ENCODE measurements at regions not wholly inside any gene's neighbourhood (a gene's known extent, or its start where the extent isn't known, plus 50 kb on each side); places are given as distances from the start of the nearest gene placed in this dataset.
"Not testable (repeated sequence)": the region's sequence is repeated elsewhere in the genome, so short reads cannot be mapped to it uniquely, and the experiment has no call there.

DNA sequence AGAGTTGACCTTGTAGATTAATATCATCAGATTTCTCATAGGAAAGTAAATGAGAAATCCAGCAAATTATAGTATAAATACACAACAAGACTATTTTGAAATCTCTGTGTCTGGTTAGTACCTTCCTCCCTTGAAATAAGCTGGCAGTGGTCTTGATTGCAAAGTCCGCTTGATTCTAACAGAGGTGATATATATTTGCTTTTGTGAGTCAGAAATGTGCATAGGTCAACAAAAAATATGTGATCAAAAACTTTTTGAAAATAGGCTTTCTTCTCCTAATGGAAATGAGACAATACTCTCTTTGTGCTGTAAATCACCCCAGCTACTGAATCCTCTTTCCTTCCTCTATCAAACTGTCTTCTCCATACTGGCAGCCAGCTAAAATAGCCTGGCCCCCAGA lies 749.2 kb upstream of the CDH10 start:
- no peak for DNase-seq (ENCODE audit: low read depth)

GRCh38 chr5:25393256-25393655 lies 748.5 kb upstream of the CDH10 start:
- no peak for DNase-seq (ENCODE audit: low read depth)

DNA sequence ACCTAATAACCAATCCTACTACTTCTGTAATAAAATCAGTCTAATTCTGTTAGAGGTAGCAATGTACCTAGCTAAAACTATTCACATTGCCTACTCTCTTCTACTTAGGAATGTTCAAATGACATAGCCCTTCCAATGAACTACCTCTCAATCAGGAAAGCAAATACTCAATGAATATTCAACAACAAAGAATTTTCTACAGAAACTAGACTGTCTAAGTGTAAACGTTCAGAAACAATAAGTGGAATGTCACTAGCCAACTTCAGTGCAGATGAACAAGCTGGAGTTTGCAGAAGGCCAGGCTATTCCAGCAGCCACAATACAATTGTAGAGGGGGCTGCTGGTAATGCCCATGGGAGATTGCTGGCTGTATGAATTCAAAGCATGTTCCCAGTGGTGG lies 743.2 kb upstream of the CDH10 start:
- no peak for DNase-seq (ENCODE audit: low read depth)

GRCh38 chr5:25362799-25363198 lies 718.0 kb upstream of the CDH10 start:
- peak; percentile 81 for DNase-seq (ENCODE audit: low read depth)

GRCh38 chr5:25358919-25359318 lies 714.1 kb upstream of the CDH10 start:
- no peak for DNase-seq (ENCODE audit: low read depth)

- DNase-seq (ENCODE audit: low read depth) = no peak
These were observed 712.8 kb upstream of the CDH10 start for GRCh38 chr5:25357605-25358004.

GRCh38 chr5:25349746-25350145 lies 705.0 kb upstream of the CDH10 start:
- no peak for DNase-seq (ENCODE audit: low read depth)

DNA sequence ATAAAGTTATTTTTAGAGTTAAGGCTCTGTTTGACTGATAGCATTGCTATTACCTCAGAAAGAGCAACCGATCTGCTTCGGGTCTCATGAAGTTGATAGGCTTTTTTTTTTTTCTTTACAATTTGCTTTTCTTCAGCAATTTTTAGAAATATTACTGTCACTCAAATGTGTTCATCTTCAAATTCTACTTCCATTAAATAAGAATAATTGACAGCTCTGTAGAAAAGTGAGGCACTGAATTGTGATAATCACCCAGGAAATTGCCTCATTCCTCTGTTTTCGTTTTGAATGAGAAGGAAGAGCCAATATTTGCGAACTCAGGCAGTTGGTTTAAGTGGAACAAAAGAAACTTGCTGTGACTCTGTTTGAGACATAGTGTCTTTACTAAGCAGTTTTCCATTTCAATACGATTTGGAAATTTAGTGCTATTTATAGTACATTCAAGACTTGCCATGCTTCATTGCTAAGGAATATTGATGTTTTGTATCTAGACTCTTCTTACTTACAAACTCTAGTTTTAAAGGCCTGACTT lies 700.5 kb upstream of the CDH10 start:
- DNase-seq (ENCODE audit: low read depth) = peak; percentile 3

DNA sequence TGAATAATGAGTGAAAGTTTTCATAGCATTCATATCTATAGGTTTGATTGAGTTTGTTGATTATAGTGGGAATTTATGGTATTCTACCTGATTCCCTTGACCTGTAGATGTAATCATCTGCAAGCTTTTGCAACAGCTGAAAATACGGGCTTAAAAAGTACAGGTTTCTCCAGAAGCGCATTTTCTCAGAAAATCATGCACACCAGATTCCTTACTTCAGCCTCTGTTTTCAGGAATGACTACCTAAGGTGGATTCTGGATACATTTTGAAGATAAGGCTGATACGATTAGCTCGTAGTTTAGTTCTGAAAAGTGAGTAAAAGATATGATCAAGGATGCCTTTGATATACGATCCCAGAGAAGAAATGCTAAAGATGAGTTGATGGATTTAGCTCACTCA lies 694.8 kb upstream of the CDH10 start:
- DNase-seq (ENCODE audit: low read depth) = no peak

- no peak for DNase-seq (ENCODE audit: low read depth)
These were observed 689.6 kb upstream of the CDH10 start for GRCh38 chr5:25334350-25334749.

DNA sequence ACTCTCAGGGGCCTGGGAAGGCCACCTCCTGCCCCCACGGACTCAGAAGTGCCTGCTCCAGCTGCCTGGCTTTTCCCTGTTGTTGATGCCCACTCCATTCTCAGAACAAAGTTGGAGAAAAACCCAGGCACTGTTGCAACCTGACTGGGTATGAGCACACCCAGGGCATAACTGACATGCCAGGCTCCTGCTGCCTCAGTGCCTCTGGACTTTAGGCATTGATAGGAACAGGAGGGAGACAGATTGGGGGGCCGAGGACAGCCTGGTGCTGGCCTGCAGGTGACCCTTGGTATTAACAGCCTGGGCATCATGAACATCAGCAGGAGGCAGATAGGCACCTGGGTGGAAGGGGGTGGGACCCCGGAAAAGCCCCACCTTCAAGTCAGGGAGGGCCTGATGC lies 685.9 kb upstream of the CDH10 start:
- no peak for DNase-seq (ENCODE audit: low read depth)

GRCh38 chr5:25327172-25327571 lies 682.4 kb upstream of the CDH10 start:
- DNase-seq (ENCODE audit: low read depth) = no peak

DNA sequence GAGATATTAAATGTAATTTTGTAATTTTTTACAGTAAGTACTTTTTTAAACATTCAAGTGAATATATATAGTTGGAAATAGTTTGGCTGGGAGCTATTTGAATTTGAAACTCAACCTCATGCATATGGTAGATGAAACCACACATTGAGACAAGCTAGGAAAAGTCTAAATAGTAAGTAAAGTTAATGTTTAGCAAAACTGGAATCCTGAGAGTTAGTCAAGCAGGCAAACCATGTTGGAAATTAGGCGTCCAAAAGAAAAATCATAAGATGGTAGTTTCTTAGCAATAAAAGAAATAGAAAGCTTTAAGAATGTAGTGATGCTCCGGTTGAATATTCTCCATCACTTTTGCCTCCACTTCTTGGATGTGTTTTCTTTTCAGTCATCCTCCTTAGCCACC lies 657.1 kb upstream of the CDH10 start:
- DNase-seq (ENCODE audit: low read depth) = no peak

DNA sequence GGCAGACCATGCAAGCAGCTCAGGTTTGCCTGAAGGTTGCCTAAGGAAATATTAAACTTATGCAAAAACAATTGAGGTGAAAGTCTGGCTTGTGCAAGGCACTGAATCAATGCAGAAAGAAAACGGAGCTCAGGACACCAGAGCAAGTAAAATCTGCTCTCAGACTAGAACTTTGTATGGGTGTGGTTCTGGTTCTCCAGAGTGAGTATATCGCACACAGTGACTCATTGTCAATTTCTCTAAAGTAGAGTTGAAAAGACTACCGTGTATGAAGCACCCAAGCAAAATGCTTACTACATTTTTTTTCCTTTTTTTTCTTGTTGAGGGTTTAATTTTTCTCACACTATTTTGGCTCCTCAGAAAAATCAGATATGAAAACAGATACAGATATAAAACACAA lies 650.3 kb upstream of the CDH10 start:
- peak; percentile 9 for DNase-seq (ENCODE audit: low read depth)

- DNase-seq (ENCODE audit: low read depth) = not testable (repeated sequence)
These were observed 645.0 kb upstream of the CDH10 start for GRCh38 chr5:25289766-25290165.

DNA sequence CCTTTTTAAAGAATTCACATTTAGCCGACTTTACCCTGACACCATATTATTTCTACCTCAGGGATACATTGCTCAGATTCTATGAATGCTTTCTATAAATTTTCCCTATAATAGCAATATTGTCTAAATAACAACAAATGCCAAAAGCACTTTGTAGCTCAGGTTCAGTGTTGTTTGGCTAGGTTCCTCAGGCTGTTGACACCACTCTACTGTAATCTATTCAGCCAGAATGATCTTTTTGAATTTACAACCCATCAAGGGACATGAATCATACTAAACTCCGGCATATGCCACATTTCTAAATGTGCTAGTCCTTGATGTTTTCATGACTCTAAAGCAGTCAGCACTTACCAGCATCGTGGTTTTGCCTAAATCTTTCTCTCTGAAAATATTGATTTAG lies 641.5 kb upstream of the CDH10 start:
- DNase-seq (ENCODE audit: low read depth) = peak; percentile 11

DNA sequence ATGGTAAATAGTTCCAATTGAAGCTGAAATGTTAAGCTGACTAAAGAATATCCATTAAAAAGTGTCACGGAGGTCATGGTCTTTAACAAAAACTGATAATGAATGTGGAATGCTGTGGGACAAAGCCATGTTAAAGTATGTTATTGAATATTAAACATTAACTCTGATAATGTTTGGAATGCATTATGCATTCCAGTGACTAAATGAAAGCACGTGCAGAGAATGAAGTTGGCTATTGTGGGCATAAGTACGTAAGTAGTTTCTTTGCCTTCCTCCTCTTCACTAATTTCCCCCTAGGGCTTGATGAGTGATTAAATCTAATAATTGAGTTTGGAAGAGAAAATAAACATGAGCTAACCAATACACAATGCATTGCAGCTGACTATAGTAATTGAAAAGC lies 640.4 kb upstream of the CDH10 start:
- DNase-seq (ENCODE audit: low read depth) = no peak

- DNase-seq (ENCODE audit: low read depth) = not testable (repeated sequence)
These were observed 618.7 kb upstream of the CDH10 start for GRCh38 chr5:25263507-25263906.

GRCh38 chr5:25262221-25262620 lies 617.4 kb upstream of the CDH10 start:
- no peak for DNase-seq (ENCODE audit: low read depth)

- no peak for DNase-seq (ENCODE audit: low read depth)
These were observed 610.4 kb upstream of the CDH10 start for GRCh38 chr5:25255128-25255527.

DNA sequence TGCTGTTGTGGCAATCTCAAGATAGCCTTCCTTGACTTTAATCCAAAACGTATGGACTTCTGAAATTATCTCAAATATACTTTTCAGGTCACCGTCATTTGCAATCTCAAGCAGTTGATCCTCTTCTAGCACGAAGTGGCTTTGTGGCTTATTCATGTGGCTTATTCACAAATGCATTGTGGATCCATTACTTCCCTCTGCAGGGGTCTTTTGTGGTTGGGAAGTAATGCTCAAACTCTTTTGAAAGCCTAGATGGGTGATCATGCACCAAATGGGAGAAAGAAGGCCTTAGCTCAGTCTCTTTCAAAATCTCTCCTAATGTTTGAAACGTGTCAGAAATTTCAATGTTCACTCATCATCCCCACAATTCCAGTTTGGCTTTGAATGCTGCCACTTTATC lies 597.2 kb upstream of the CDH10 start:
- no peak for DNase-seq (ENCODE audit: low read depth)

GRCh38 chr5:25238720-25239119 lies 593.9 kb upstream of the CDH10 start:
- DNase-seq (ENCODE audit: low read depth) = not testable (repeated sequence)

GRCh38 chr5:25224316-25224982 lies 579.7 kb upstream of the CDH10 start:
- DNase-seq (ENCODE audit: low read depth) = no peak

DNA sequence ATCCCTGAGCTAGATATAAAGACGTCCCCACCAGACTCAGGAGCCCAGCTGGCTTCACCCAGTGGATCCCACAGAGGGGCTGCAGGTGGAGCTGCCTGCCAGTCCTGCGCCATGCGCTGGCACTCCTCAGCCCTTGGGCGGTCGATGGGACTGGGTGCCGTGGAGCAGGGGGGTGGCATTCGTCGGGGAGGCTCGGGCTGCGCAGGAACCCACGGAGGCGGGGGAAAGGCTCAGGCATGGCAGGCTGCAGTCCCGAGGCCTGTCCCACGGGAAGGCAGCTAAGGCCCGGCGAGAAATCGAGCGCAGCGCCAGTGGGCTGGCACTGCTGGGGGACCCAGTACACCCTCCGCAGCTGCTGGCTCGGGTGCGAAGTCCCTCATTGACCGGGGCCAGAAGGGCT lies 555.1 kb upstream of the CDH10 start:
- not testable (repeated sequence) for DNase-seq (ENCODE audit: low read depth)
